ENCODE measurements at regions not wholly inside any gene's neighbourhood (a gene's known extent, or its start where the extent isn't known, plus 50 kb on each side); places are given as distances from the start of the nearest gene placed in this dataset.

- Histone ChIP-seq H3K4me3 (no peak overlapping the region), H3K27me3 (no peaks in the 10 kb centered on the region), H3K9me3 (no peaks in the 10 kb centered on the region), H3K27ac (no peak overlapping the region), H3K4me1 (peaks cover 3% of the 10 kb centered on the region), H3K36me3 (no peaks in the 10 kb centered on the region)
- 100% methylated on average over 1 of the region's 1 CpG for WGBS
- no peak for DNase-seq (ENCODE audit: low spot score in 2 of 2)
- TF ChIP-seq POLR2A (IDR thresholded peaks at IDR 0.05): no peak
Measured at GRCh38 chr3:23665741-23666140, 140.0 kb upstream of the UBE2E1 start.

- no peak for DNase-seq (ENCODE audit: low spot score in 2 of 2)
- no peaks in the 10 kb centered on the region for H3K9me3 ChIP-seq
- TF ChIP-seq POLR2AphosphoS5 (IDR thresholded peaks at IDR 0.05): no peak
- TF ChIP-seq CTCF (IDR thresholded peaks at IDR 0.05): no peak
- no peak for TF ChIP-seq EP300 (IDR thresholded peaks at IDR 0.05)
- no peak for TF ChIP-seq POLR2A (IDR thresholded peaks at IDR 0.05)
- no peak overlapping the region for H3K4me3 ChIP-seq
- peaks cover 6% of the 10 kb centered on the region for H3K4me1 ChIP-seq
- 97% methylated on average over 4 of the region's 4 CpGs for WGBS
- no peak overlapping the region for H3K27ac ChIP-seq
- no peaks in the 10 kb centered on the region for H3K36me3 ChIP-seq
- H3K27me3 ChIP-seq: peaks cover 4% of the 10 kb centered on the region
Measured at GRCh38 chr3:23666818-23667217, 138.9 kb upstream of the UBE2E1 start.

- Histone ChIP-seq H3K36me3 (no peaks in the 10 kb centered on the region), H3K4me1 (peaks cover 9% of the 10 kb centered on the region), H3K27me3 (peaks cover 4% of the 10 kb centered on the region), H3K27ac (no peak overlapping the region), H3K9me3 (no peaks in the 10 kb centered on the region), H3K4me3 (no peak overlapping the region)
- DNase-seq (ENCODE audit: low spot score in 2 of 2): no peak
- WGBS: 86% methylated on average over 6 of the region's 6 CpGs
- TF ChIP-seq POLR2A (IDR thresholded peaks at IDR 0.05): no peak
- TF ChIP-seq CTCF (IDR thresholded peaks at IDR 0.05): no peak
- no peak for TF ChIP-seq POLR2AphosphoS5 (IDR thresholded peaks at IDR 0.05)
- no peak for TF ChIP-seq EP300 (IDR thresholded peaks at IDR 0.05)
Measured at GRCh38 chr3:23667536-23668429, 138.0 kb upstream of the UBE2E1 start.

- no peak for DNase-seq (ENCODE audit: low spot score in 2 of 2)
- Histone ChIP-seq H3K27ac (no peak overlapping the region), H3K4me1 (peaks cover 9% of the 10 kb centered on the region), H3K9me3 (no peaks in the 10 kb centered on the region), H3K36me3 (no peaks in the 10 kb centered on the region), H3K27me3 (peaks cover 4% of the 10 kb centered on the region), H3K4me3 (no peak overlapping the region)
- no peak for TF ChIP-seq POLR2AphosphoS5 (IDR thresholded peaks at IDR 0.05)
- no peak for TF ChIP-seq POLR2A (IDR thresholded peaks at IDR 0.05)
- WGBS: 42% methylated on average over 4 of the region's 4 CpGs
Measured at GRCh38 chr3:23668430-23668904, 137.3 kb upstream of the UBE2E1 start.

- H3K4me1 ChIP-seq: peaks cover 6% of the 10 kb centered on the region
- H3K9me3 ChIP-seq: no peaks in the 10 kb centered on the region
- no peaks in the 10 kb centered on the region for H3K36me3 ChIP-seq
- no peak overlapping the region for H3K4me3 ChIP-seq
- no peak for TF ChIP-seq EP300 (IDR thresholded peaks at IDR 0.05)
- no peak for TF ChIP-seq CTCF (IDR thresholded peaks at IDR 0.05)
- no peak for TF ChIP-seq POLR2AphosphoS5 (IDR thresholded peaks at IDR 0.05)
- no peak for TF ChIP-seq POLR2A (IDR thresholded peaks at IDR 0.05)
- no peak overlapping the region for H3K27ac ChIP-seq
- WGBS: 81% methylated on average over 8 of the region's 8 CpGs
- peaks cover 4% of the 10 kb centered on the region for H3K27me3 ChIP-seq
- no peak for DNase-seq (ENCODE audit: low spot score in 2 of 2)
Measured at GRCh38 chr3:23669541-23670255, 136.1 kb upstream of the UBE2E1 start.

All from suprapubic skin (tissue), 4 donors.